Aorta (tissue), 2 donors: ENCODE measurements at regions not wholly inside any gene's neighbourhood (a gene's known extent, or its start where the extent isn't known, plus 50 kb on each side); places are given as distances from the start of the nearest gene placed in this dataset.

Source experiments
- microRNA-seq, 2 donors: library from miRNA; unstranded; fragments of <30 nt; microRNA quantifications; one replicate each; pipeline ENCODE4 v1.2.0, GENCODE V29; 2020
- donor health status: DM: no; HTN: no; CAD: no.
- donor health status: DM: yes; HTN: yes; CAD: no.

Small RNA genes in the stretch of these regions (microRNA-seq; reads per million reads assigned to microRNA genes)
- 9.9 to 19.1 reads per million in 2 donors for gene MIR187
